NCI-H1105 (cell line): ENCODE measurements at regions not wholly inside any gene's neighbourhood (a gene's known extent, or its start where the extent isn't known, plus 50 kb on each side); places are given as distances from the start of the nearest gene placed in this dataset.

Experiments
- DNase-seq: peaks from one replicate; lab custom pipeline; 2025; lab: John Stamatoyannopoulos, UW

GRCh38 chr10:3455385-3456334 lies 283.1 kb upstream of the PITRM1 start:
- no peak for DNase-seq

DNA sequence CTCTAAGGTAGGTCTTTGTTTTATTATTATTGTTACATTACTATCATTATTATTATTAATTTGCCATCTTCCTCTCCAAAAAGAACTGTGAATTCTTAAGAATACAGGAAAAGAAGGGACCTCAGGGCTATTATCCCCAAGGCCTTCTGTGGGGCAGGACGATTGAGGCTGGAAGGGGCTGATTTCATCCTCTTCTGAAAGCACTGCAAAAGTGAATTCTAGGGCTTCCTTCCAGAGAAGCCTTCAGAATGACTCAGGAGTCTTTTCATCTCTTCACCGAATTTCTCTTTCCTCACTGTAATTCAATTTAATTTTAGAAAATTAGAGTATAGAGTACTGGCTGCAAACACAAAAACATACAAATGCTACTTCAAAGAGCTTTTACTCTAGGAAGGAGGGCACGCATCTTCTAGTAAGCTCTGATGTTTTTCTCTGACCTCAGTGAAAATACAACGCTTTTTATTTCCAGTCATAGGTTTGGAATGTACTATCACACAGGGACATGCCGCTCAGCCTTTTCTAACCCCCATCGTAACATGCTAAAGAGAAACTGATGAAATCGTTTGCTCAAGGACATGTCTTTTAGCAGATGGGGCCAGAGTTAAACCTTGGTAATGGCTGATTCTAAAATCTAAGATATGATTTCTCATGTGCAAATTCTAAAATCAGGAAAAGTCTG lies 280.2 kb upstream of the PITRM1 start:
- DNase-seq: no peak

- DNase-seq: no peak
These were observed 279.6 kb upstream of the PITRM1 start for GRCh38 chr10:3452173-3452626.

DNA sequence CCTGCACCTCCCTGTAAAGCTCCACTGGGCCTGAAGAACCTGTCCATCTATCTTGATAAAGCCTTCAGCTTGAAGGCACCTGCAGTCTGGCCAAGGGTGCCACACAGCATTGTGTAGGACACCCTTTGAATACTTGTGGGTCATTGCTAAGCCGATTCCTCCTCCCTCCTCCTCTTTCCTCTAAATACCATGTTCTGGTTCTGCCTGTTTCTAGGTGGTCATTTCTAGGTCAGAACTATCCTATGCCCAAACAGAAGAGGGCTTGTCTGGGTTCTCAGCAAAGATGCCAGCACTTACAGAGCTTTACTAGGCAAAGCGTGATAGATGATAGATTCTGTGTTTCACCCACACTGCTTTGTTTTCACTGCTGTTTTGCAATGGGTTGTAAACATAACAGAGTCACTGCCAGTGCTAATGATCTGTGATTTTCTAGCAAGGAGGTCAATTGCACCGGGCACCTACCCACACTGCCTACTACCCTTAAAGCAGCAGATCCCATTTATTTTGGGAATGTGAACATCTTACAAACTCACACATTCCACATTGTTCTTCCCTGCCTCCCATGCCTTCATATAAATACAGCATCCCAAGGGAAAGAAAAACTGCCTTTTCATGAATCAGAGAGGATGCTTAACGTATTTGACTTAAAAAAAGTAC lies 279.1 kb upstream of the PITRM1 start:
- DNase-seq: no peak

DNA sequence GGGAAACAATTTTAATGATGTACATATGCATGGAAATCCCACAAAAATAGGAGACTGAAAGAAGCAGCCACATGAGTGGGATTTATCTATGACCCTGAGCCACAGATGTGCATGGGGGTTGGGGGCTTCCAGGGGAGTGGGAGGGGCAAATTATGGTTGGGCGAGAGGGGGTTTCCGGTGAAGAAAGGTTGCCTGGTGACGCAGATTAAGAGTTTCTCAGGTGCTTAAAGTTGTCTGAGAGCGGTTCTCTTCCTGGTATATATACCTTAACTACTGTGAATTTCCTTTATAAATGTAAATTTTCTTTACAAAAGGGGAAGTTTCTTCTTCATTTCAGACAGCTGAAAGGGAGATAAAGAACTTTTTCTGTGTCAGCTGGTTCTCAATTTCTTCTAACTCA lies 273.6 kb upstream of the PITRM1 start:
- no peak for DNase-seq

DNA sequence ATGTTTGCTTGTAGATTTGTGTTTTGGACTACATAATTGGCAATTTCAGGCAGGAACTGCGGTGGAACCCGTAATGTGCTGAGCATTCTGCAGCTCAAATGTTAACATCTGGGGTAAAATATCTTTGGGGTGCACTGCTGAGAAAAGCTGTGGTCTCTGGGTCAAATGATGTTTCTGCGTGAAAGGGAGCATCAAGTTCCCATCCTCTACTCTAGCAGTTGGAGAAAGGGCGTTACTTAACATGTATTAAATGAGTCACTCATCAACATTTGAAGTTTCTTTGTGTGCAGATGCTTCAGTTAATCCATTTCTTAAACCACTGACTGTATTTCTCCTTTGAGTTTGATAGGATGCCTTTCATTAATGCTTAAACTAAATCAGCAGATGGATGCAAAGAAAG lies 273.1 kb upstream of the PITRM1 start:
- DNase-seq: no peak

- no peak for DNase-seq
These were observed 269.9 kb upstream of the PITRM1 start for GRCh38 chr10:3442451-3442990.

DNA sequence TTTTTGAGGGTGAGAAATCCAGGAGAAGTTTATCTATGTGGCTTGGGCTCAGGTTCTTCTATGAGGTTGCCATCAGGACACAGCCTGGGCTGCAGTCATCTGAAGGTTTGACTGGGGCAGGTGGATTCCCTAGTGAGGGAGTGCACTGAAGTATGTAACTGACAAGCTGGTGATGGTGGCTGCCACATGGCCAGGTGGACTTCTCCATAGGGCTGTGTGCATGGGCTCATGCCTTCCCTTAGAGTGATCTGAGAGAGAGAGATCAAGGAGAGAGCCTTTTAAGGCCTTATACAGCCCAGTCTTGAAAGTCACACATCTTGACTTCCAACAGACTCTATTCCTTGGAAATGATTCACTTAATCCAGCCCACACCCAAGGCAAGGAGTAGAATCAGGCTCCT lies 266.6 kb upstream of the PITRM1 start:
- no peak for DNase-seq

- no peak for DNase-seq
These were observed 266.0 kb upstream of the PITRM1 start for GRCh38 chr10:3438606-3439005.

GRCh38 chr10:3435671-3436070 lies 263.1 kb upstream of the PITRM1 start:
- DNase-seq: no peak

GRCh38 chr10:3433988-3434387 lies 261.4 kb upstream of the PITRM1 start:
- DNase-seq: no peak

DNA sequence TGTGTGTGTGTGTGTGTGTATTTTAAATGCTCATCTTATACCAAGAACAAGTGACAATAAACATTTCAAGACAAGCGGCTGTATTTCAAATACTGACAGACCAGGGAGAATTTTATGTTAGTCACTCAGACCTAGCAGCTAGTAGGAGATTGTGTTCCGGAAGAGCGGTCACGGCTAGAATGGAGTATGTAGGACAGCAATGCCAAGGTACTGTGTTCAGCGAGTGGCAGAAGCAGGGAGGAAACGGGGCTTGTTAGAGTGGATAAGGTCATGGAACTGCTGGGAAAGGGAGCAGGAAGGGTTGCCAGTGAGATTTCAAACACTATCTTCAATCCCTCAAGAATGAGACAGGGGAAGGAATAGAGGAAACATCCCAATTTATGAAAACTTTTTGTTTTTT lies 260.5 kb upstream of the PITRM1 start:
- no peak for DNase-seq

GRCh38 chr10:3432081-3432825 lies 259.7 kb upstream of the PITRM1 start:
- no peak for DNase-seq

DNA sequence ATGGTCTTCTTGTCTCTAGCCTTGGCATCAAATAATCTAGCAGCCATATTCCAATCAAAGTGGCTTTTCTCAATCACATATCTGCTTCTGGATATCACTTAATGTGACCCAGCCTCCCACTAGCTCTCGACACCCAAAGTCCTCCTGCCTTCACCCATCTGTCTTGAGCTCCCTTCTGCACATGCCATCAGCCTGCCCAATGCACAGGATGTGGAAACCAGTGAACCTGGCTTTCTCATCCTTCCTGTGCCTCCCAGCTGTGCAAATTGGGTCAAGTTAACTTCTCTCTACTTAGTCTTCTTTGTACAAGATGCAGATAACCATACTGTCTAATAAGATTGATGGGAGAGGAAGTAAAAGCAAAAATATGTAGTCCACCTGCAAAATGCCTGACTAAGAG lies 257.9 kb upstream of the PITRM1 start:
- no peak for DNase-seq

GRCh38 chr10:3429676-3430075 lies 257.1 kb upstream of the PITRM1 start:
- DNase-seq: no peak

GRCh38 chr10:3428826-3429225 lies 256.2 kb upstream of the PITRM1 start:
- no peak for DNase-seq

DNA sequence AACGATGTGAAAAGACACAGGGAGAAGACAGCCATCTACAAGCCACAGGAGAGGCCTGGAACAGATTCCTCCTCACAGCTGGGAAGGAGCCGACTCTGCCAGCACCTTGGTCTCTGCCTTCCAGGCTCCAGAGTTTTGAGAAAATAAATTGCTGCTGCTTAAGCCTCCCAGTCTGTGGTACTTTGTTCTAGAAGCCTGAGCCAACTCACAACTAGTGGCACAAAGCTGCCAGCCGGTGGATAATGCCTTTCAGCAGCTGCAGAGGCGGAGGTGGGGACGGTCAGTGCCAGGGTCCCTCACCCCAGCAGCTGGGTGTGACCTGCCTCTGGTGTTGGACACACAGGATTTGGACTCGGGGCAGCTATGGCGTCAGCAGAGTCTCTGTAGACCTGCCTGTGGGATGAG lies 255.4 kb upstream of the PITRM1 start:
- no peak for DNase-seq

DNA sequence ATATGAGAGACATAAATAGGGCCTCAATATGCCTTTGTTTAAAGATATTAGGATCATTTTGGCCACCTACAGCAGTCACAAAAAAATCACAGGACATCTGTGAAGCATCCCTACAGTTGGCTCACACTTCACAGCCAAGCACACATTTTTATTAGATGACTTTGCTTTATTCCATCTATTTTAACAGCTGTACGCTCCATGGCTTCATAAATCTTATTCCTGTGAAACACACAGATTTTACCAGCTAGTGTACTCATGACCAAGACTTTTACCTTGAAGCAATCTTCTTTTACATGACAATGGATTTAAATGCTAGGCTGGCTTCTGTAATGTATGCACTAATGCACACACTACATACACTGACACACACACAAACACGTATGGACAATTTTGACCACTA lies 254.8 kb upstream of the PITRM1 start:
- DNase-seq: no peak

DNA sequence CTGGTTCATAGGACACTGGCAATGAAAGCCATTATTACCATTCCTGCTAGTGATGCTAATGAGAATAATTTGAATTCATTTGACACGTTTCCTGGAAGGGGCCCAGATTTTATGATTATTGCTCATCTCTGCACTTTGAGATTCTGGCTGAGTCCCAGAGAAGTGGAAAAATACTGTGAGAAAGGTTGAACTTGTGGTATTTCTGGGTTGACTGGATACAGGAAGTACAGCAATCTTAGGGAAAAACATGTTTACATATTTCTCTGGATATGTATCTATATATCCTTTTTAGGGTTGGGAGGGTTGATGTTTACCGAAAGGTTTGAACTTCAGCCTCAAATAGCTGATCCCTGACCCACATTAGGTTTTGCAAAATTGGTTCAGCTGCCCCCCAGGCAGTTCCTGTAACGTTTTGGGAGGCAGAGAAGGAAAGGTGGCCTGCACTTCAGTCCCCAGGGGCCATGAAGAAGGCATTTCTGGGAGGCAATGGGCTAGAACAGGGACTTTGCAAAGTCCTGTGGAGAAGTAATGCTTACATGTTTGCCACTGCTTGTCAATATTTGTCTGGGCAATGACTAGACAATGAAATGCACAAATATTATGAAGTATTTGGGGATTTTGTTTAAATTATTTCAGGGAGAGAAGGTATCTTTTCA lies 253.7 kb upstream of the PITRM1 start:
- no peak for DNase-seq

DNA sequence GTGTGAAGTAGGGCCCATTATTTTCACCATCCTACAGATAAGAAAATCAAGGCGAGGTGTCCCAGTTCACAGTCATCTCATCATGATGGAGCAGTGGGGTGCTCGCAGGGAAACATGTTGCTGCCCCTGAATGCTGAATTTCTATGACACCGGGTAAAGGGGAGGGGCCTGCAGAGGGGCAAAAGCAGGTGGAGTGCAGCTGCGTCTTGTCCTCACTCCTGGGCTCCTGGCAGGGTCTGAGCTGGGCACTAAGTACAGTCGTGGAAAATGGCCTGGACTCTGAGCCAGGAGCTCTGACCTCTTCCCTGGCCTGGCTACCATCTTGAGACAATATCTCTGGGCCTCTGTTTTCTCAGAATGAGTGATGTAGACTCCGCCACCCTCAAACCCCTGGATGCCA lies 253.1 kb upstream of the PITRM1 start:
- DNase-seq: no peak

- DNase-seq: no peak
These were observed 252.7 kb upstream of the PITRM1 start for GRCh38 chr10:3425261-3425660.
